ENCODE measurements at regions not wholly inside any gene's neighbourhood (a gene's known extent, or its start where the extent isn't known, plus 50 kb on each side); places are given as distances from the start of the nearest gene placed in this dataset.
A peak's percentile ranks its signal among the peaks of the same experiment; 100 is the strongest.

- H3K79me2 ChIP-seq (ENCODE audit: insufficient read depth) = no peaks in the 10 kb centered on the region
- no peak overlapping the region for H3K27ac ChIP-seq
- no peak for TF ChIP-seq EZH2phosphoT487 (IDR thresholded peaks at IDR 0.05; ENCODE audit: insufficient read depth, low read depth)
- TF ChIP-seq EZH2 (IDR thresholded peaks at IDR 0.05; ENCODE audit: insufficient read depth, poor library complexity, severe bottlenecking) = no peak
- H3F3A ChIP-seq (ENCODE audit: insufficient read depth) = no peaks in the 10 kb centered on the region
- H3K9me3 ChIP-seq (ENCODE audit: low read depth) = no peaks in the 10 kb centered on the region
- no peak overlapping the region for H3K4me2 ChIP-seq (ENCODE audit: unreplicated experiment)
- H3K27me3 ChIP-seq (replicated peaks; ENCODE audit: insufficient read depth) = peaks cover 3% of the 10 kb centered on the region; the same call in 1 of the 2 replicates
- H3K9me2 ChIP-seq (ENCODE audit: insufficient read depth) = no peaks in the 10 kb centered on the region
- no peak for DNase-seq
- H3K9ac ChIP-seq = no peak overlapping the region
- H3K4me1 ChIP-seq (ENCODE audit: insufficient read depth) = no peaks in the 10 kb centered on the region
- H3K4me3 ChIP-seq = no peak overlapping the region
- no peak overlapping the region for H2AFZ ChIP-seq
- no peaks in the 10 kb centered on the region for H4K20me1 ChIP-seq (ENCODE audit: insufficient read depth)
- in situ Hi-C loops (cut with MboI) = loop anchor here (25.0 kb wide), 2 partner anchors 636 to 1214 kb away; no protein-coding TSS in a partner anchor
- 46 to 54% methylated on average over 4 of the region's 4 CpGs for WGBS, 2 experiments (ENCODE audit: low coverage in 1 of 2, low lambda C conversion rate in 2 of 2, missing lambda C conversion rate in 2 of 2)
- H3K36me3 ChIP-seq (ENCODE audit: low read depth) = no peaks in the 10 kb centered on the region
These were observed 226.2 kb upstream of the ARID1B start for GRCh38 chr6:156550949-156551348.

- in situ Hi-C loops (cut with MboI) = no loop called here
- DNase-seq = peak; percentile 8
- Histone ChIP-seq H3K9me2 (ENCODE audit: insufficient read depth) (no peaks in the 10 kb centered on the region), H2AFZ (no peak overlapping the region), H3K4me2 (ENCODE audit: unreplicated experiment) (no peak overlapping the region), H3K27ac (no peak overlapping the region), H4K20me1 (ENCODE audit: insufficient read depth) (no peaks in the 10 kb centered on the region), H3K4me3 (no peak overlapping the region), H3K4me1 (ENCODE audit: insufficient read depth) (no peaks in the 10 kb centered on the region), H3F3A (ENCODE audit: insufficient read depth) (no peaks in the 10 kb centered on the region), H3K9ac (no peak overlapping the region), H3K9me3 (ENCODE audit: low read depth) (no peaks in the 10 kb centered on the region), H3K36me3 (ENCODE audit: low read depth) (no peaks in the 10 kb centered on the region), H3K27me3 (replicated peaks; ENCODE audit: insufficient read depth) (no peaks in the 10 kb centered on the region; the same call in 1 of the 2 replicates), H3K79me2 (ENCODE audit: insufficient read depth) (no peaks in the 10 kb centered on the region)
- 32 to 44% methylated on average over 3 of the region's 3 CpGs for WGBS, 2 experiments (ENCODE audit: low coverage in 1 of 2, low lambda C conversion rate in 2 of 2, missing lambda C conversion rate in 2 of 2)
- TF ChIP-seq EZH2 (IDR thresholded peaks at IDR 0.05; ENCODE audit: insufficient read depth, poor library complexity, severe bottlenecking) (no peak), EZH2phosphoT487 (IDR thresholded peaks at IDR 0.05; ENCODE audit: insufficient read depth, low read depth) (no peak)
These were observed 231.2 kb upstream of the ARID1B start for GRCh38 chr6:156545931-156546330.

- no peaks in the 10 kb centered on the region; the same call in 1 of the 2 replicates for H3K27me3 ChIP-seq (replicated peaks; ENCODE audit: insufficient read depth)
- no peak overlapping the region for H3K9ac ChIP-seq
- H2AFZ ChIP-seq = no peak overlapping the region
- H3K4me3 ChIP-seq = no peak overlapping the region
- no peaks in the 10 kb centered on the region for H3F3A ChIP-seq (ENCODE audit: insufficient read depth)
- no peaks in the 10 kb centered on the region for H3K9me3 ChIP-seq (ENCODE audit: low read depth)
- no peak overlapping the region for H3K27ac ChIP-seq
- no peaks in the 10 kb centered on the region for H3K79me2 ChIP-seq (ENCODE audit: insufficient read depth)
- in situ Hi-C loops (cut with MboI) = no loop called here
- WGBS, 2 experiments (ENCODE audit: low coverage in 1 of 2, low lambda C conversion rate in 2 of 2, missing lambda C conversion rate in 2 of 2) = 45 to 55% methylated on average over 3 of the region's 3 CpGs
- TF ChIP-seq EZH2 (IDR thresholded peaks at IDR 0.05; ENCODE audit: insufficient read depth, poor library complexity, severe bottlenecking) = no peak
- TF ChIP-seq EZH2phosphoT487 (IDR thresholded peaks at IDR 0.05; ENCODE audit: insufficient read depth, low read depth) = no peak
- no peaks in the 10 kb centered on the region for H3K9me2 ChIP-seq (ENCODE audit: insufficient read depth)
- H3K4me2 ChIP-seq (ENCODE audit: unreplicated experiment) = no peak overlapping the region
- no peaks in the 10 kb centered on the region for H3K36me3 ChIP-seq (ENCODE audit: low read depth)
- no peaks in the 10 kb centered on the region for H4K20me1 ChIP-seq (ENCODE audit: insufficient read depth)
- H3K4me1 ChIP-seq (ENCODE audit: insufficient read depth) = no peaks in the 10 kb centered on the region
- no peak for DNase-seq
These were observed 232.2 kb upstream of the ARID1B start for GRCh38 chr6:156545021-156545420.

- Histone ChIP-seq H3K4me3 (no peak overlapping the region), H3K36me3 (ENCODE audit: low read depth) (no peaks in the 10 kb centered on the region), H3K9ac (no peak overlapping the region), H3K4me2 (ENCODE audit: unreplicated experiment) (no peak overlapping the region), H3K4me1 (ENCODE audit: insufficient read depth) (no peaks in the 10 kb centered on the region), H3K27ac (no peak overlapping the region), H3K9me3 (ENCODE audit: low read depth) (no peaks in the 10 kb centered on the region), H3K9me2 (ENCODE audit: insufficient read depth) (no peaks in the 10 kb centered on the region), H3K27me3 (replicated peaks; ENCODE audit: insufficient read depth) (no peaks in the 10 kb centered on the region), H4K20me1 (ENCODE audit: insufficient read depth) (no peaks in the 10 kb centered on the region), H3F3A (ENCODE audit: insufficient read depth) (no peaks in the 10 kb centered on the region), H2AFZ (no peak overlapping the region), H3K79me2 (ENCODE audit: insufficient read depth) (no peaks in the 10 kb centered on the region)
- in situ Hi-C loops (cut with MboI) = no loop called here
- WGBS, 2 experiments (ENCODE audit: low coverage in 1 of 2, low lambda C conversion rate in 2 of 2, missing lambda C conversion rate in 2 of 2) = 57 to 63% methylated on average over 7 of the region's 7 CpGs
- TF ChIP-seq EZH2phosphoT487 (IDR thresholded peaks at IDR 0.05; ENCODE audit: insufficient read depth, low read depth) (no peak), EZH2 (IDR thresholded peaks at IDR 0.05; ENCODE audit: insufficient read depth, poor library complexity, severe bottlenecking) (no peak)
- no peak for DNase-seq
These were observed 233.1 kb upstream of the ARID1B start for GRCh38 chr6:156544046-156544445.

- peak; percentile 8 for DNase-seq
- no peaks in the 10 kb centered on the region for H3K9me3 ChIP-seq (ENCODE audit: low read depth)
- no peaks in the 10 kb centered on the region for H3K27me3 ChIP-seq (replicated peaks; ENCODE audit: insufficient read depth)
- H3K9ac ChIP-seq = no peak overlapping the region
- H3K9me2 ChIP-seq (ENCODE audit: insufficient read depth) = no peaks in the 10 kb centered on the region
- H3K4me3 ChIP-seq = no peak overlapping the region
- no peaks in the 10 kb centered on the region for H3K4me1 ChIP-seq (ENCODE audit: insufficient read depth)
- WGBS, 2 experiments (ENCODE audit: low coverage in 1 of 2, low lambda C conversion rate in 2 of 2, missing lambda C conversion rate in 2 of 2) = 28 to 41% methylated on average over 4 to 5 of the region's 5 CpGs
- TF ChIP-seq EZH2 (IDR thresholded peaks at IDR 0.05; ENCODE audit: insufficient read depth, poor library complexity, severe bottlenecking) (no peak), EZH2phosphoT487 (IDR thresholded peaks at IDR 0.05; ENCODE audit: insufficient read depth, low read depth) (no peak)
- H4K20me1 ChIP-seq (ENCODE audit: insufficient read depth) = no peaks in the 10 kb centered on the region
- H3K79me2 ChIP-seq (ENCODE audit: insufficient read depth) = no peaks in the 10 kb centered on the region
- no peak overlapping the region for H3K4me2 ChIP-seq (ENCODE audit: unreplicated experiment)
- no peaks in the 10 kb centered on the region for H3K36me3 ChIP-seq (ENCODE audit: low read depth)
- no peaks in the 10 kb centered on the region for H3F3A ChIP-seq (ENCODE audit: insufficient read depth)
- no peak overlapping the region for H2AFZ ChIP-seq
- H3K27ac ChIP-seq = no peak overlapping the region
- in situ Hi-C loops (cut with MboI) = no loop called here
These were observed 233.7 kb upstream of the ARID1B start for GRCh38 chr6:156543431-156543830.

Data from GM23248 (cell line).